PC-3 (cell line): ENCODE measurements at regions not wholly inside any gene's neighbourhood (a gene's known extent, or its start where the extent isn't known, plus 50 kb on each side); places are given as distances from the start of the nearest gene placed in this dataset.

ENCODE experiments used
- EZH2 ChIP-seq: fragments of 300-600 bp; sonication (generic); IDR thresholded peaks from one replicate; pipeline ENCODE4 v1.6.1; 2017; ENCODE audit warnings: antibody characterized with exemption, mild to moderate bottlenecking, low read length; ENCODE audit not compliant: unreplicated experiment
- EZH2phosphoT487 ChIP-seq: fragments of 300-600 bp; sonication (generic); IDR thresholded peaks from 2 replicates; pipeline ENCODE4 v1.6.1; 2018; ENCODE audit warnings: mild to moderate bottlenecking, antibody characterized with exemption, low read length, borderline replicate concordance
- TF ChIP-seq, protein P1 (sequence below): fragments of 300-600 bp; sonication (generic); conservative IDR thresholded peaks from 2 replicates; pipeline ENCODE4 v1.5.1; 2017; ENCODE audit warnings: antibody characterized with exemption, low read depth, mild to moderate bottlenecking, low read length

DNA sequence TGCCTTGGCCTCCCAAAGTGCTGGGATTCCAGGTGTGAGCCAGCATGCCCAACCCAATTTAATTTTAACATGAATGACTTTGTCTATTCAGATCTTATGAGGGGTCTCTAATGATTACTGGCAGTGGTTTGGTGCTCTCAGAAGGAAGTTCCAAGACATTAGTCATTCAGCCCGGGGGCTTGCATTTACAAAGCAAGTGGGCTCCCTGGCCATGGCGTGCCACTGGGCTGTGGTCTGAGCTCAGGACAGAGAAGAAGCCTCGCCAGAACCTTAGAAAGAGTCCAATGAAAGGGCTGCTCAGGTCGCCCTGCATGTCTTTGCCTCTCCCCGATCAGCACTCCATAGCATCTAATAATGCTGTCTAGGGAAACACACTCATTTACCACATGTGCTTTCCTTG is 182.6 kb upstream of the CHAC2 start:
- TF ChIP-seq, protein P1, sequence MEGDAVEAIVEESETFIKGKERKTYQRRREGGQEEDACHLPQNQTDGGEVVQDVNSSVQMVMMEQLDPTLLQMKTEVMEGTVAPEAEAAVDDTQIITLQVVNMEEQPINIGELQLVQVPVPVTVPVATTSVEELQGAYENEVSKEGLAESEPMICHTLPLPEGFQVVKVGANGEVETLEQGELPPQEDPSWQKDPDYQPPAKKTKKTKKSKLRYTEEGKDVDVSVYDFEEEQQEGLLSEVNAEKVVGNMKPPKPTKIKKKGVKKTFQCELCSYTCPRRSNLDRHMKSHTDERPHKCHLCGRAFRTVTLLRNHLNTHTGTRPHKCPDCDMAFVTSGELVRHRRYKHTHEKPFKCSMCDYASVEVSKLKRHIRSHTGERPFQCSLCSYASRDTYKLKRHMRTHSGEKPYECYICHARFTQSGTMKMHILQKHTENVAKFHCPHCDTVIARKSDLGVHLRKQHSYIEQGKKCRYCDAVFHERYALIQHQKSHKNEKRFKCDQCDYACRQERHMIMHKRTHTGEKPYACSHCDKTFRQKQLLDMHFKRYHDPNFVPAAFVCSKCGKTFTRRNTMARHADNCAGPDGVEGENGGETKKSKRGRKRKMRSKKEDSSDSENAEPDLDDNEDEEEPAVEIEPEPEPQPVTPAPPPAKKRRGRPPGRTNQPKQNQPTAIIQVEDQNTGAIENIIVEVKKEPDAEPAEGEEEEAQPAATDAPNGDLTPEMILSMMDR = no peak
- no peak for TF ChIP-seq EZH2phosphoT487
- TF ChIP-seq EZH2 = no peak
